SK-N-MC (cell line): ENCODE measurements at regions not wholly inside any gene's neighbourhood (a gene's known extent, or its start where the extent isn't known, plus 50 kb on each side); places are given as distances from the start of the nearest gene placed in this dataset.

ENCODE experiments used
- EZH2 ChIP-seq: fragments of 200-600 bp; sonication (generic); IDR thresholded peaks from one replicate; pipeline ENCODE4 v1.6.1; 2017; ENCODE audit warnings: antibody characterized with exemption
- FOXP2 ChIP-seq: optimal IDR thresholded peaks from 2 replicates; pipeline ENCODE3; 2011; ENCODE audit warnings: mild to moderate bottlenecking, moderate library complexity; ENCODE audit not compliant: insufficient read depth; ENCODE audit errors: extremely low read length, control extremely low read depth
- POLR2AphosphoS5 ChIP-seq: IDR thresholded peaks from 2 replicates; pipeline ENCODE4 v1.6.1; 2012; ENCODE audit warnings: mild to moderate bottlenecking, low read depth, low read length, borderline replicate concordance

- TF ChIP-seq POLR2AphosphoS5 = no peak
- no peak for TF ChIP-seq EZH2
- no peak for TF ChIP-seq FOXP2
Measured at GRCh38 chr10:2263561-2263960, 526.2 kb upstream of the ADARB2 start.
